Gastroesophageal sphincter (tissue), 4 donors: ENCODE measurements at regions not wholly inside any gene's neighbourhood (a gene's known extent, or its start where the extent isn't known, plus 50 kb on each side); places are given as distances from the start of the nearest gene placed in this dataset.

ENCODE experiments used
- ATAC-seq: fragments of 150-250 bp; one replicate; pipeline ENCODE4 v1.9.1; 2016; ENCODE audit warnings: mild to moderate bottlenecking, moderate library complexity
- H3K27ac ChIP-seq, 4 donors: fragments of 200-600 bp; sonication (generic) in 3 of 4; 1 replicate in 3 of 4; 2 replicates in 1 of 4; pipeline ENCODE4 v1.5.1; 2016 to 2019
- H3K27me3 ChIP-seq: fragments of 200-600 bp; sonication (generic); one replicate; pipeline ENCODE4 v1.5.1; 2019
- H3K36me3 ChIP-seq, 2 donors: fragments of 200-600 bp; sonication (generic); one replicate each; pipeline ENCODE4 v1.5.1; 2019; ENCODE audit warnings: control low read depth in 1 of 2
- H3K4me1 ChIP-seq, 3 donors: fragments of 200-600 bp; sonication (generic); 1 replicate in 2 of 3; 2 replicates in 1 of 3; pipeline ENCODE4 v1.5.1; 2016 to 2019; ENCODE audit warnings: control low read depth in 2 of 3
- H3K4me3 ChIP-seq, 2 donors: fragments of 200-600 bp; sonication (generic); one replicate each; pipeline ENCODE4 v1.5.1; 2019; ENCODE audit warnings: mild to moderate bottlenecking in 1 of 2, moderate library complexity in 1 of 2
- H3K9me3 ChIP-seq, 3 donors: fragments of 200-600 bp; sonication (generic); one replicate each; pipeline ENCODE4 v1.5.1; 2017 to 2019; ENCODE audit warnings: control low read depth in 2 of 3
- CTCF ChIP-seq, 4 experiments: fragments of 200-600 bp in 2 of 4; fragments of 450-650 bp in 2 of 4; sonication (generic) in 1 of 4; IDR thresholded peaks; one replicate each; pipeline ENCODE4 v1.5.1; 2017 to 2019; ENCODE audit warnings: antibody characterized with exemption in 4 of 4, mild to moderate bottlenecking in 2 of 4, moderate library complexity in 2 of 4
- EP300 ChIP-seq: sonication (generic); formaldehyde crosslinking; IDR thresholded peaks from one replicate; pipeline ENCODE4 v1.6.1; 2017; ENCODE audit warnings: antibody characterized with exemption, mild to moderate bottlenecking
- POLR2A ChIP-seq, 2 donors: fragments of 450-650 bp; IDR thresholded peaks; one replicate each; pipeline ENCODE4 v1.6.1; 2017; ENCODE audit warnings: antibody characterized with exemption in 2 of 2, mild to moderate bottlenecking in 2 of 2, moderate library complexity in 1 of 2
- POLR2AphosphoS5 ChIP-seq: sonication (generic); formaldehyde crosslinking; IDR thresholded peaks from one replicate; pipeline ENCODE4 v1.6.1; 2017; ENCODE audit warnings: antibody characterized with exemption
- WGBS, 2 donors: methylation state at CpG; one replicate each; pipeline ENCODE4 v1.1.5; 2018; ENCODE audit warnings: low coverage in 1 of 2; 5-methylcytosine and 5-hydroxymethylcytosine counted together

GRCh38 chr2:11942178-11942569 lies 195.7 kb downstream of the LPIN1 start:
- no peak for ATAC-seq
- no peak overlapping the region for H3K27ac ChIP-seq
- H3K4me1 ChIP-seq: no peaks in the 10 kb centered on the region
- H3K27me3 ChIP-seq: no peaks in the 10 kb centered on the region
- H3K4me3 ChIP-seq: no peak overlapping the region
- no peaks in the 10 kb centered on the region for H3K9me3 ChIP-seq
- no peaks in the 10 kb centered on the region for H3K36me3 ChIP-seq
- TF ChIP-seq CTCF (IDR thresholded peaks at IDR 0.05) (no peak), POLR2A (IDR thresholded peaks at IDR 0.05) (no peak), EP300 (no peak), POLR2AphosphoS5 (no peak)
- 87 to 89% methylated on average over 5 of the region's 5 CpGs for WGBS, 2 donors

- Histone ChIP-seq H3K4me3 (no peak overlapping the region), H3K4me1 (no peaks in the 10 kb centered on the region), H3K27me3 (no peaks in the 10 kb centered on the region), H3K36me3 (no peaks in the 10 kb centered on the region), H3K27ac (no peak overlapping the region), H3K9me3 (no peaks in the 10 kb centered on the region)
- TF ChIP-seq CTCF (IDR thresholded peaks at IDR 0.05): no peak
- 53 to 67% methylated on average over 2 to 4 of the region's 4 CpGs for WGBS, 2 donors
- no peak for ATAC-seq
These were observed 197.9 kb downstream of the LPIN1 start for GRCh38 chr2:11944311-11944710.

- no peak overlapping the region for H3K4me3 ChIP-seq
- no peak overlapping the region for H3K27ac ChIP-seq
- no peaks in the 10 kb centered on the region for H3K36me3 ChIP-seq
- H3K4me1 ChIP-seq: no peaks in the 10 kb centered on the region
- TF ChIP-seq POLR2AphosphoS5: no peak
- TF ChIP-seq EP300: no peak
- no peak for TF ChIP-seq POLR2A (IDR thresholded peaks at IDR 0.05)
- no peak for TF ChIP-seq CTCF (IDR thresholded peaks at IDR 0.05)
- no peaks in the 10 kb centered on the region for H3K9me3 ChIP-seq
- 61 to 71% methylated on average over 5 of the region's 5 CpGs for WGBS, 2 donors
- no peak for ATAC-seq
- no peaks in the 10 kb centered on the region for H3K27me3 ChIP-seq
These were observed 199.0 kb downstream of the LPIN1 start for GRCh38 chr2:11945139-11946126.

- Histone ChIP-seq H3K4me3 (no peak overlapping the region), H3K4me1 (no peaks in the 10 kb centered on the region), H3K27me3 (no peaks in the 10 kb centered on the region), H3K27ac (no peak overlapping the region), H3K9me3 (no peaks in the 10 kb centered on the region), H3K36me3 (no peaks in the 10 kb centered on the region)
- TF ChIP-seq EP300: no peak
- no peak for ATAC-seq
- WGBS, 2 donors: 78% methylated on average over 4 of the region's 4 CpGs; no CpG with 5 or more reads in 1 of the 2 donors
These were observed 201.5 kb downstream of the LPIN1 start for GRCh38 chr2:11947956-11948355.

- Histone ChIP-seq H3K4me1 (no peaks in the 10 kb centered on the region), H3K27me3 (no peaks in the 10 kb centered on the region), H3K36me3 (no peaks in the 10 kb centered on the region), H3K27ac (no peak overlapping the region), H3K9me3 (no peaks in the 10 kb centered on the region), H3K4me3 (no peak overlapping the region)
- ATAC-seq: no peak
- 66 to 73% methylated on average over 4 of the region's 4 CpGs for WGBS, 2 donors
- TF ChIP-seq CTCF (IDR thresholded peaks at IDR 0.05) (no peak), EP300 (no peak), POLR2A (IDR thresholded peaks at IDR 0.05) (no peak), POLR2AphosphoS5 (no peak)
These were observed 203.5 kb downstream of the LPIN1 start for GRCh38 chr2:11949732-11950523.
